Ovary (tissue), 7 donors: ENCODE measurements at regions not wholly inside any gene's neighbourhood (a gene's known extent, or its start where the extent isn't known, plus 50 kb on each side); places are given as distances from the start of the nearest gene placed in this dataset.

Experiments
- DNase-seq, 5 donors: peaks; one replicate each; pipeline ENCODE4 v3.0.0-alpha.2; 2019 to 2020
- H3K27ac ChIP-seq, 2 donors: fragments of 200-600 bp; one replicate each; pipeline versions ENCODE4 v1.5.1 to v1.8.0; 2019 to 2022
- H3K27me3 ChIP-seq: fragments of 200-600 bp; one replicate; pipeline ENCODE4 v1.8.0; 2022
- H3K36me3 ChIP-seq: fragments of 200-600 bp; sonication (generic); one replicate; pipeline ENCODE4 v1.5.1; 2019
- H3K4me1 ChIP-seq: one replicate; pipeline ENCODE4 v1.8.1; 2013; ENCODE audit warnings: mild to moderate bottlenecking, moderate library complexity; ENCODE audit not compliant: insufficient read depth
- H3K4me3 ChIP-seq: fragments of 200-600 bp; sonication (generic); one replicate; pipeline ENCODE4 v1.5.1; 2017
- H3K9me3 ChIP-seq, 2 donors: fragments of 200-600 bp in 1 of 2; sonication (generic) in 1 of 2; one replicate each; pipeline versions ENCODE4 v1.5.1 to v1.8.1; 2013 to 2019; ENCODE audit warnings: mild to moderate bottlenecking in 1 of 2, moderate library complexity in 1 of 2
- EP300 ChIP-seq: sonication (generic); formaldehyde crosslinking; IDR thresholded peaks from one replicate; pipeline ENCODE4 v1.6.1; 2017; ENCODE audit warnings: antibody characterized with exemption
- POLR2A ChIP-seq: fragments of 450-650 bp; IDR thresholded peaks from one replicate; pipeline ENCODE4 v1.6.1; 2017; ENCODE audit warnings: antibody characterized with exemption, mild to moderate bottlenecking, moderate library complexity
- WGBS, 3 donors: extraction: QIAGEN DNeasy Blood & Tissue Kit in 1 of 3; methylation state at CpG; one replicate each; pipeline versions ENCODE4 v1.1.5 to v1.1.7; 2013 to 2017; 5-methylcytosine and 5-hydroxymethylcytosine counted together
- intact Hi-C, 4 donors: fragments of 100-400 bp; cut with DNase I; formaldehyde crosslinking; loops; one replicate each; pipeline versions ENCODE4 v1.11.0 to v1.15.1; 2022 to 2023
- TF ChIP-seq, protein P1 (sequence below), 3 donors: fragments of 450-650 bp in 2 of 3; fragments of 200-600 bp in 1 of 3; IDR thresholded peaks; one replicate each; pipeline versions ENCODE4 v1.5.1 to v1.8.0; 2016 to 2022; ENCODE audit warnings: antibody characterized with exemption in 3 of 3, mild to moderate bottlenecking in 1 of 3
- donor health status: DM: no; HTN: no; CAD: no; lungs with moderate emphysema.
- donor health status: DM: no; HTN: no; CAD: no.
- donor health status: Bipolar disorder and iron deficiency.
- donor health status: DM: no; HTN: no; CAD: no.
- donor health status: DM: yes; HTN: yes; CAD: no.

- 88 to 97% (median 93%) methylated on average over 4 of the region's 5 CpGs for WGBS, 3 donors
- H3K9me3 ChIP-seq, result no peaks in the 10 kb centered on the region
- TF ChIP-seq EP300, result no peak
- TF ChIP-seq, protein P1, sequence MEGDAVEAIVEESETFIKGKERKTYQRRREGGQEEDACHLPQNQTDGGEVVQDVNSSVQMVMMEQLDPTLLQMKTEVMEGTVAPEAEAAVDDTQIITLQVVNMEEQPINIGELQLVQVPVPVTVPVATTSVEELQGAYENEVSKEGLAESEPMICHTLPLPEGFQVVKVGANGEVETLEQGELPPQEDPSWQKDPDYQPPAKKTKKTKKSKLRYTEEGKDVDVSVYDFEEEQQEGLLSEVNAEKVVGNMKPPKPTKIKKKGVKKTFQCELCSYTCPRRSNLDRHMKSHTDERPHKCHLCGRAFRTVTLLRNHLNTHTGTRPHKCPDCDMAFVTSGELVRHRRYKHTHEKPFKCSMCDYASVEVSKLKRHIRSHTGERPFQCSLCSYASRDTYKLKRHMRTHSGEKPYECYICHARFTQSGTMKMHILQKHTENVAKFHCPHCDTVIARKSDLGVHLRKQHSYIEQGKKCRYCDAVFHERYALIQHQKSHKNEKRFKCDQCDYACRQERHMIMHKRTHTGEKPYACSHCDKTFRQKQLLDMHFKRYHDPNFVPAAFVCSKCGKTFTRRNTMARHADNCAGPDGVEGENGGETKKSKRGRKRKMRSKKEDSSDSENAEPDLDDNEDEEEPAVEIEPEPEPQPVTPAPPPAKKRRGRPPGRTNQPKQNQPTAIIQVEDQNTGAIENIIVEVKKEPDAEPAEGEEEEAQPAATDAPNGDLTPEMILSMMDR (IDR thresholded peaks at IDR 0.05), result no peak
- H3K4me1 ChIP-seq, result no peaks in the 10 kb centered on the region
- intact Hi-C loops, result no loop called here
- no peaks in the 10 kb centered on the region for H3K36me3 ChIP-seq
- no peak overlapping the region for H3K4me3 ChIP-seq
- H3K27ac ChIP-seq, result no peak overlapping the region
- no peaks in the 10 kb centered on the region for H3K27me3 ChIP-seq
- DNase-seq, result no peak
Observed at GRCh38 chr2:97359861-97360584, 229.7 kb downstream of the ANKRD36B start.

GRCh38 chr2:97355887-97356286 lies 233.8 kb downstream of the ANKRD36B start:
- DNase-seq, result no peak
- Histone ChIP-seq H3K9me3 (no peaks in the 10 kb centered on the region), H3K4me3 (no peak overlapping the region), H3K4me1 (no peaks in the 10 kb centered on the region), H3K27ac (no peak overlapping the region), H3K27me3 (no peaks in the 10 kb centered on the region), H3K36me3 (no peaks in the 10 kb centered on the region)
- TF ChIP-seq, protein P1 (IDR thresholded peaks at IDR 0.05), result no peak
- no peak for TF ChIP-seq EP300
- no peak for TF ChIP-seq POLR2A
- intact Hi-C loops, result no loop called here
- 79 to 84% (median 83%) methylated on average over 4 of the region's 4 CpGs for WGBS, 3 donors

DNA sequence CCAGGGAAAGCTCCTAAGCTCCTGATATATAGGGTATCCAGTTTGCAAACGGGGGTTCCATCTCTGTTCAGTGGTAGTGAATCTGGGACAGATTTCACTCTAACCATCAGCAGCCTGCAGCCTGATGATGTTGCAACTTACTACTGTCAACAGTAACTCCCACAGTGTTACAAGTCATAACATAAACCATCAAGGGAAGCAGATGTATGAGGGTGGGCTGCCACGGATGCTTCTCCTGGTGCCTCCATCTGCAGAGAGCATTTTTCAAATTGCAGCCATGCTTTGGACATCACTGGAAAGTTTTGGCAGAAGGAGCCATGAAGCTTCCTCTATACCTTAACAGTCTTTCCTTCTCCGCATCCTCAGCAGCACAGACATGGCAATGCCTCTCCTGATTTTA lies 234.5 kb downstream of the ANKRD36B start:
- DNase-seq, result no peak
- no peaks in the 10 kb centered on the region for H3K4me1 ChIP-seq
- no peak overlapping the region for H3K4me3 ChIP-seq
- H3K9me3 ChIP-seq, result no peaks in the 10 kb centered on the region
- no peaks in the 10 kb centered on the region for H3K36me3 ChIP-seq
- no peak overlapping the region for H3K27ac ChIP-seq
- H3K27me3 ChIP-seq, result no peaks in the 10 kb centered on the region
- intact Hi-C loops, result no loop called here
- TF ChIP-seq EP300, result no peak
- TF ChIP-seq, protein P1 (IDR thresholded peaks at IDR 0.05), result no peak
- TF ChIP-seq POLR2A, result no peak
- WGBS, 3 donors, result 23 to 46% (median 23%) methylated on average over 3 of the region's 3 CpGs

GRCh38 chr2:97354576-97354975 lies 235.1 kb downstream of the ANKRD36B start:
- Histone ChIP-seq H3K36me3 (no peaks in the 10 kb centered on the region), H3K9me3 (no peaks in the 10 kb centered on the region), H3K27ac (no peak overlapping the region), H3K4me3 (no peak overlapping the region), H3K4me1 (no peaks in the 10 kb centered on the region), H3K27me3 (no peaks in the 10 kb centered on the region)
- WGBS, 3 donors, result 86 to 93% (median 89%) methylated on average over 1 of the region's 1 CpG
- TF ChIP-seq EP300, result no peak
- TF ChIP-seq, protein P1 (IDR thresholded peaks at IDR 0.05), result no peak
- DNase-seq, result no peak
- intact Hi-C loops, result no loop called here
